ENCODE measurements at regions not wholly inside any gene's neighbourhood (a gene's known extent, or its start where the extent isn't known, plus 50 kb on each side); places are given as distances from the start of the nearest gene placed in this dataset.

GRCh38 chr11:82458761-82459160 is 274.9 kb downstream of the FAM181B start (continued):
- TF ChIP-seq TSHZ2 (CRISPR knock-in tag; IDR thresholded peaks at IDR 0.05) (no peak), ZNF70 (CRISPR knock-in tag; IDR thresholded peaks at IDR 0.05) (no peak), CSDC2 (CRISPR knock-in tag; IDR thresholded peaks at IDR 0.05) (no peak)

- TF ChIP-seq GLIS3 (CRISPR knock-in tag; IDR thresholded peaks at IDR 0.05) (no peak), ZNF70 (CRISPR knock-in tag; IDR thresholded peaks at IDR 0.05) (no peak), CREB5 (CRISPR knock-in tag; IDR thresholded peaks at IDR 0.05; ENCODE audit: low read depth) (no peak), ESRRG (CRISPR knock-in tag; IDR thresholded peaks at IDR 0.05) (no peak), PPARA (CRISPR knock-in tag; IDR thresholded peaks at IDR 0.05; ENCODE audit: borderline replicate concordance) (no peak), BACH2 (CRISPR knock-in tag; IDR thresholded peaks at IDR 0.05; ENCODE audit: borderline replicate concordance) (no peak)
- ATAC-seq = no peak
Measured at GRCh38 chr11:82458147-82458546, 275.5 kb downstream of the FAM181B start.

- TF ChIP-seq PATZ1 (CRISPR knock-in tag; IDR thresholded peaks at IDR 0.05; ENCODE audit: borderline replicate concordance) (no peak), CSDC2 (CRISPR knock-in tag; IDR thresholded peaks at IDR 0.05) (no peak), SNAI2 (CRISPR knock-in tag; IDR thresholded peaks at IDR 0.05) (no peak), CREB5 (CRISPR knock-in tag; IDR thresholded peaks at IDR 0.05; ENCODE audit: low read depth) (no peak)
- ATAC-seq = no peak
Measured at GRCh38 chr11:82450996-82451395, 282.7 kb downstream of the FAM181B start.

- no peak for ATAC-seq
- TF ChIP-seq CREB5 (CRISPR knock-in tag; IDR thresholded peaks at IDR 0.05; ENCODE audit: low read depth) (no peak), GLIS3 (CRISPR knock-in tag; IDR thresholded peaks at IDR 0.05) (no peak)
Measured at GRCh38 chr11:82406611-82407010, 327.1 kb downstream of the FAM181B start.

GRCh38 chr11:82405421-82405820 is 328.2 kb downstream of the FAM181B start:
- TF ChIP-seq ZFP30 (CRISPR knock-in tag; IDR thresholded peaks at IDR 0.05) (no peak), ARNTL (CRISPR knock-in tag; IDR thresholded peaks at IDR 0.05; ENCODE audit: borderline replicate concordance, low read depth) (no peak), POU6F1 (CRISPR knock-in tag; IDR thresholded peaks at IDR 0.05; ENCODE audit: borderline replicate concordance, low read depth) (no peak), ZNF8 (CRISPR knock-in tag; IDR thresholded peaks at IDR 0.05) (no peak), RARB (CRISPR knock-in tag; IDR thresholded peaks at IDR 0.05) (no peak), TSHZ2 (CRISPR knock-in tag; IDR thresholded peaks at IDR 0.05) (no peak), TOX (CRISPR knock-in tag; IDR thresholded peaks at IDR 0.05; ENCODE audit: borderline replicate concordance) (no peak), PATZ1 (CRISPR knock-in tag; IDR thresholded peaks at IDR 0.05; ENCODE audit: borderline replicate concordance) (no peak), ISL1 (CRISPR knock-in tag; IDR thresholded peaks at IDR 0.05) (no peak), SNAI2 (CRISPR knock-in tag; IDR thresholded peaks at IDR 0.05) (no peak), CSDC2 (CRISPR knock-in tag; IDR thresholded peaks at IDR 0.05) (no peak)
- no peak for ATAC-seq

Data from SK-N-SH treated with all-trans-retinoic acid at 6 μM for 48 hours (cell line).